Breast epithelium (tissue), 3 donors: ENCODE measurements at regions not wholly inside any gene's neighbourhood (a gene's known extent, or its start where the extent isn't known, plus 50 kb on each side); places are given as distances from the start of the nearest gene placed in this dataset.

Experiments used
- POLR2A ChIP-seq: fragments of 450-650 bp; IDR thresholded peaks from one replicate; pipeline ENCODE4 v1.6.1; 2016; ENCODE audit warnings: antibody characterized with exemption, mild to moderate bottlenecking, moderate library complexity
- POLR2AphosphoS5 ChIP-seq, 3 donors: sonication (generic); formaldehyde crosslinking; IDR thresholded peaks; one replicate each; pipeline ENCODE4 v1.6.1; 2017; ENCODE audit warnings: antibody characterized with exemption in 3 of 3
- TF ChIP-seq, protein P1 (sequence below), 3 donors: fragments of 450-650 bp; IDR thresholded peaks; one replicate each; pipeline ENCODE4 v1.5.1; 2016 to 2017; ENCODE audit warnings: antibody characterized with exemption in 3 of 3, mild to moderate bottlenecking in 3 of 3, moderate library complexity in 3 of 3

DNA sequence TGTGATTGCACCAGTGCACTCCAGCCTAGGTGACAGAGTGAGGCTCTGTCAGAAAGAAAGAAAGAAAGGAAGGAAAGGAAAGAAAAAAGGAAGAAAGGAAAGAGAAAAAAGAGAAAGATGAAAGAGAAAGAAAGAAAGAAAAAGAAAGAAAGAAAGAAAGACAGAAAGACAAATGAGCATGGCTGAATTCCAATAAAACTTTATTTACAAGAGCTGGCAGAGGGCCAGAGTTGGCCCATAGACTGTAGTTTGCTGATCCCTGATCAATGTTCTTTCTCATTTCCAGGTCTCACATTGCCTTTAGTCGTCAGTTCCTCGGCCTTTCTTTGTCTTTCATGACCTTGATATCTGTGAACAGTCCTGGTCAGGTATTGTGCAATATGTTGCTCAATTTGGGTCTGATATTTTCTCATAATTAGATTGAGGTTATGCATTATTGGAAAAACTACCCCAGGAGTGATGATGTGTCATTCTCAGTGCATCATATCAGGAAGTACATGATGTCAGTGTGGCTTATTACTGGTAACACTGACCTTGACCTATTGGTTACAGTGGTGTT is 68.5 kb upstream of the MED9 start:
- TF ChIP-seq, protein P1, sequence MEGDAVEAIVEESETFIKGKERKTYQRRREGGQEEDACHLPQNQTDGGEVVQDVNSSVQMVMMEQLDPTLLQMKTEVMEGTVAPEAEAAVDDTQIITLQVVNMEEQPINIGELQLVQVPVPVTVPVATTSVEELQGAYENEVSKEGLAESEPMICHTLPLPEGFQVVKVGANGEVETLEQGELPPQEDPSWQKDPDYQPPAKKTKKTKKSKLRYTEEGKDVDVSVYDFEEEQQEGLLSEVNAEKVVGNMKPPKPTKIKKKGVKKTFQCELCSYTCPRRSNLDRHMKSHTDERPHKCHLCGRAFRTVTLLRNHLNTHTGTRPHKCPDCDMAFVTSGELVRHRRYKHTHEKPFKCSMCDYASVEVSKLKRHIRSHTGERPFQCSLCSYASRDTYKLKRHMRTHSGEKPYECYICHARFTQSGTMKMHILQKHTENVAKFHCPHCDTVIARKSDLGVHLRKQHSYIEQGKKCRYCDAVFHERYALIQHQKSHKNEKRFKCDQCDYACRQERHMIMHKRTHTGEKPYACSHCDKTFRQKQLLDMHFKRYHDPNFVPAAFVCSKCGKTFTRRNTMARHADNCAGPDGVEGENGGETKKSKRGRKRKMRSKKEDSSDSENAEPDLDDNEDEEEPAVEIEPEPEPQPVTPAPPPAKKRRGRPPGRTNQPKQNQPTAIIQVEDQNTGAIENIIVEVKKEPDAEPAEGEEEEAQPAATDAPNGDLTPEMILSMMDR (IDR thresholded peaks at IDR 0.05), result no peak
- TF ChIP-seq POLR2A (no peak), POLR2AphosphoS5 (IDR thresholded peaks at IDR 0.05) (peak in 2 of 3 donors; percentile 21 to 38)
